HCT116 (cell line): ENCODE measurements at regions not wholly inside any gene's neighbourhood (a gene's known extent, or its start where the extent isn't known, plus 50 kb on each side); places are given as distances from the start of the nearest gene placed in this dataset.

Experiments
- ATAC-seq: fragments of 200-7000 bp; cut with Tn5 transposase; 2 replicates; pipeline ENCODE4 v1.9.1; 2020; ENCODE audit warnings: mild to moderate bottlenecking, moderate library complexity
- BruUV-seq: library from RNA; stranded (reverse); fragments of 400-500 nt; replicated peaks from 2 replicates; lab custom pipeline; 2021; lab: Mats Ljungman, UMichigan
- CTCF ChIA-PET: fragments of 300-600 bp; sonication (Branson Sonifier 250); formaldehyde crosslinking; loops from one replicate; lab custom pipeline; 2021; ENCODE audit warnings: antibody characterized with exemption; lab: Charles Lee
- POLR2A ChIA-PET: fragments of 300-600, 350-600 bp; sonication (Branson Sonifier 250); formaldehyde crosslinking; loops from one replicate; lab custom pipeline; 2021; ENCODE audit warnings: antibody characterized with exemption; lab: Charles Lee
- RAD21 ChIA-PET, 2 experiments: fragments of 300-600 bp; sonication (Branson Sonifier 250); formaldehyde crosslinking; loops; one replicate each; lab custom pipeline; 2023; ENCODE audit warnings: low total read pairs in 2 of 2; ENCODE audit not compliant: uncharacterized antibody in 2 of 2, unreplicated experiment in 2 of 2, low non-redundant PET in 1 of 2; lab: Charles Lee
- DNase-seq: peaks from one replicate; pipeline ENCODE4 v3.0.0-alpha.2; 2010; ENCODE audit warnings: low read depth, low spot score
- H2AFZ ChIP-seq: fragments of 200-600 bp; shearing (Covaris generic), sonication (generic); 2 replicates; pipeline ENCODE4 v1.6.1; 2017; ENCODE audit warnings: low read depth, mixed run types, mixed read lengths, antibody characterized with exemption, low read length; ENCODE audit not compliant: poor library complexity, severe bottlenecking
- H3K27ac ChIP-seq: 2 replicates; pipeline ENCODE4 v1.5.1; 2012; ENCODE audit warnings: low read depth, low read length
- H3K27me3 ChIP-seq: fragments of 200-600 bp; sonication (generic); 2 replicates; pipeline ENCODE4 v1.6.1; 2016; ENCODE audit warnings: mixed run types, low read length, mixed read lengths; ENCODE audit not compliant: insufficient read depth
- H3K36me3 ChIP-seq, 2 experiments: fragments of 200-500 bp in 1 of 2; fragments of 200-600 bp in 1 of 2; sonication (Bioruptor generic) in 1 of 2; sonication (generic) in 1 of 2; 2 replicates each; pipeline versions ENCODE4 v1.5.1 to v1.6.1; 2014 to 2016; ENCODE audit warnings: low read length in 2 of 2, inconsistent platforms in 1 of 2, mixed read lengths in 1 of 2, mixed run types in 1 of 2; ENCODE audit not compliant: insufficient read depth in 2 of 2, control insufficient read depth in 1 of 2
- H3K4me1 ChIP-seq, 2 experiments: fragments of 200-600 bp in 1 of 2; sonication (generic) in 1 of 2; 2 replicates each; pipeline versions ENCODE4 v1.5.1 to v1.6.1; 2012 to 2017; ENCODE audit warnings: low read length in 2 of 2, inconsistent platforms in 1 of 2, mild to moderate bottlenecking in 1 of 2, mixed read lengths in 1 of 2, mixed run types in 1 of 2, moderate library complexity in 1 of 2; ENCODE audit not compliant: insufficient read depth in 2 of 2, control insufficient read depth in 1 of 2
- H3K4me2 ChIP-seq: fragments of 200-600 bp; sonication (generic); 2 replicates; pipeline ENCODE4 v1.6.1; 2017; ENCODE audit warnings: mixed run types, low read length, mixed read lengths
- H3K4me3 ChIP-seq, 2 experiments: fragments of 200-600 bp in 1 of 2; sonication (generic) in 1 of 2; replicated peaks in 1 of 2; 2 replicates each; pipeline ENCODE4 v1.5.1; 2011 to 2016; ENCODE audit warnings: low read length in 2 of 2, control low read depth in 1 of 2, low read depth in 1 of 2, mild to moderate bottlenecking in 1 of 2, mixed read lengths in 1 of 2, mixed run types in 1 of 2
- H3K79me2 ChIP-seq: fragments of 200-600 bp; sonication (generic); 2 replicates; pipeline ENCODE4 v1.6.1; 2017; ENCODE audit warnings: mild to moderate bottlenecking, mixed run types, low read length, moderate library complexity, mixed read lengths; ENCODE audit not compliant: insufficient read depth
- H3K9ac ChIP-seq: fragments of 200-600 bp; sonication (generic); 2 replicates; pipeline ENCODE4 v1.6.1; 2016; ENCODE audit warnings: low read length, mixed read lengths
- H3K9me2 ChIP-seq: fragments of 200-600 bp; sonication (generic), shearing (Covaris generic); 2 replicates; pipeline ENCODE4 v1.6.1; 2017; ENCODE audit warnings: mixed run types, mild to moderate bottlenecking, moderate library complexity; ENCODE audit not compliant: insufficient read depth
- H3K9me3 ChIP-seq, 2 experiments: fragments of 200-500 bp in 1 of 2; fragments of 200-600 bp in 1 of 2; sonication (Bioruptor generic) in 1 of 2; sonication (generic) in 1 of 2; 2 replicates each; pipeline ENCODE4 v1.6.1; 2014 to 2017; ENCODE audit warnings: low read length in 2 of 2, mixed read lengths in 2 of 2, inconsistent platforms in 1 of 2, low read depth in 1 of 2, mild to moderate bottlenecking in 1 of 2, mixed run types in 1 of 2, moderate library complexity in 1 of 2; ENCODE audit not compliant: control insufficient read depth in 1 of 2, insufficient read depth in 1 of 2
- H4K20me1 ChIP-seq: fragments of 200-600 bp; sonication (generic), shearing (Covaris generic); 2 replicates; pipeline ENCODE4 v1.6.1; 2017; ENCODE audit warnings: mixed run types, mild to moderate bottlenecking, moderate library complexity; ENCODE audit not compliant: insufficient read depth
- EGR1 ChIP-seq: IDR thresholded peaks from 2 replicates; pipeline ENCODE4 v1.6.1; 2012; ENCODE audit warnings: low read depth
- ELF1 ChIP-seq: IDR thresholded peaks from 2 replicates; pipeline ENCODE4 v1.6.1; 2012; ENCODE audit warnings: low read depth, borderline replicate concordance
- EZH2phosphoT487 ChIP-seq: fragments of 200-600 bp; IDR thresholded peaks from 2 replicates; pipeline ENCODE4 v1.6.1; 2018; ENCODE audit warnings: antibody characterized with exemption, borderline replicate concordance
- POLR2A ChIP-seq: IDR thresholded peaks from 2 replicates; pipeline ENCODE4 v1.7.0; 2011; ENCODE audit warnings: borderline replicate concordance; ENCODE audit not compliant: insufficient read depth, insufficient read length; ENCODE audit errors: extremely low read depth
- POLR2AphosphoS5 ChIP-seq: IDR thresholded peaks from 2 replicates; pipeline ENCODE4 v1.6.1; 2011; ENCODE audit warnings: mild to moderate bottlenecking, low read depth, low read length, moderate library complexity
- SIN3A ChIP-seq: IDR thresholded peaks from 2 replicates; pipeline ENCODE4 v1.6.1; 2012; ENCODE audit warnings: low read depth
- SP1 ChIP-seq: IDR thresholded peaks from 2 replicates; pipeline ENCODE4 v1.6.1; 2012; ENCODE audit warnings: low read depth
- SRF ChIP-seq: IDR thresholded peaks from 2 replicates; pipeline ENCODE4 v1.6.1; 2012; ENCODE audit warnings: low read depth
- ZFX ChIP-seq: fragments of 450-650 bp; IDR thresholded peaks from 2 replicates; pipeline ENCODE4 v1.6.1; 2017
- ZNF274 ChIP-seq: fragments of 200-500 bp; sonication (Bioruptor generic); IDR thresholded peaks from 2 replicates; pipeline ENCODE4 v1.6.1; 2014; ENCODE audit warnings: mild to moderate bottlenecking, low read depth, low read length, inconsistent platforms
- intact Hi-C: fragments of 100-400 bp; cut with micrococcal nuclease; formaldehyde crosslinking; loops from 2 replicates; pipeline ENCODE4 v1.10.0; 2022
- TF ChIP-seq, protein P1 (sequence below): IDR thresholded peaks from 2 replicates; pipeline ENCODE4 v1.6.1; 2012
- TF ChIP-seq, protein P2 (sequence below): IDR thresholded peaks from 2 replicates; pipeline ENCODE4 v1.6.1; 2011; ENCODE audit warnings: mild to moderate bottlenecking, low read length, moderate library complexity; ENCODE audit not compliant: insufficient replicate concordance; ENCODE audit errors: extremely low read depth

DNA sequence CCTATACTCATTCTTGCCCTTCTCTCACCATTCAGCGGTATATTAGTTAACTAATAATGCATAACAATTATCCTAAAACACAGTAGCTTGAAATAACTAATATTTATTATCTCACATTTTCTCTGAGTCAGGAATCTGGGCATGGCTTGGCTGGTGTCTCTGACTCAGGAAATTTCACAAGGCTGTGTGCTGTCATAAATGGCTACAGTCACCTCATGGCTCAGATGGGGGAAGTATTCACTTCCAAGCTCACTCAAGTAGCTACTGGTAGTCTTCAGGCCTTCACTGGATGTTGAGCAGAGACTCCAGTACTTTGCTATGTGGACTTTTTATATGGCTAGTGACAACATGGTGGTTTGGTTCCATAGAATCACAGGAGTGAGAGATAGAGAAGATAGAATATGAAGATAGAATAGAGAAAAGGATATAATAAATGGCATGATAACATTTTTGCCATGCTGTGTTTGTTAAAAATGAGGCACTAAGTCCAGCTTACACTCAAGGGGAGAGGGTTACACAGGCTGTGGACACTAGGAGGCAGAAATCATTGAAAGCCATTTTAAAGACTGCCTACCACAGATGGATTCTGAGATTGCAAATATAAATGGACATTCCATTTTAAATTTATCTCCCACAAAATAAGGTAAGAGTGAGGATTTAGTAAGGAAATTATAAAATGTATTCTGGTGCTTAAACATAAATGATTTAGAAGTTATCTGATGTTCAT is 997.8 kb upstream of the CHORDC1 start:
- TF ChIP-seq SIN3A = no peak
- no peak for TF ChIP-seq ELF1
- no peak for TF ChIP-seq EZH2phosphoT487
- TF ChIP-seq ZFX = no peak
- no peak for TF ChIP-seq EGR1
- TF ChIP-seq, all 23 proteins: peak for 0
- Histone ChIP-seq H3K9me3 (peaks cover 8 to 11% of the 10 kb centered on the region in 2 experiments; a peak in 2 of 4 replicates), H4K20me1 (no peaks in the 10 kb centered on the region; the same call in 1 of the 2 replicates), H3K36me3 (no peaks in the 10 kb centered on the region), H3K4me3 (no peak overlapping the region), H3K4me1 (no peaks in the 10 kb centered on the region), H3K9ac (no peak overlapping the region), H3K27ac (no peak overlapping the region), H3K27me3 (no peaks in the 10 kb centered on the region), H3K79me2 (no peaks in the 10 kb centered on the region), H3K4me2 (no peak overlapping the region), H2AFZ (no peak overlapping the region), H3K9me2 (no peaks in the 10 kb centered on the region)
- ATAC-seq (no peak), DNase-seq (no peak)
- POLR2A ChIA-PET = no interaction called here
- intact Hi-C loops = no loop called here
- CTCF ChIA-PET = no interaction called here
- BruUV-seq = no TSS peak
- RAD21 ChIA-PET = no interaction called here

DNA sequence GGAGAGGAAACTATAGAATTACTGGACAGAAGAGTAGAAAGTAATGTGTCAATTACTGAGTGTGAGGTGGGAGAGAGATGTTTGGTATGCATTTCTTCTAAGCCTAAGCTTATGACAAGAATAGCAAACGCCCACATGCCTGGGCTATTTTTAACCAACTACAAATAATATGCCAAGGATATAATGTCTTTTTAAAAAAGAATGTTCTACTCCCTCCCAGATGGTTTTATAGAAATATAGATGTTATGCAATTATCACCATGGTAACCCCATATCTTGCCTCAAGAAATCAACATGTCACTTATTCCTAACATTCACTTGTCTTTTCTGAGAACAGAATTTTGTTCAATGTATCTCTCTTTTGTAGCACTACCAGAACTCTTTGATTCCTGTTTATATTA is 996.7 kb upstream of the CHORDC1 start:
- no peaks in the 10 kb centered on the region for H3K9me2 ChIP-seq
- no peak for ATAC-seq
- ChIA-PET CTCF (no interaction called here), RAD21 (no interaction called here), POLR2A (no interaction called here)
- no peak overlapping the region for H2AFZ ChIP-seq
- H3K27me3 ChIP-seq = no peaks in the 10 kb centered on the region
- BruUV-seq = no TSS peak
- H3K4me1 ChIP-seq = no peaks in the 10 kb centered on the region
- intact Hi-C loops = no loop called here
- no peaks in the 10 kb centered on the region for H3K36me3 ChIP-seq
- H3K9ac ChIP-seq = no peak overlapping the region
- H3K79me2 ChIP-seq = no peaks in the 10 kb centered on the region
- TF ChIP-seq, protein P1, sequence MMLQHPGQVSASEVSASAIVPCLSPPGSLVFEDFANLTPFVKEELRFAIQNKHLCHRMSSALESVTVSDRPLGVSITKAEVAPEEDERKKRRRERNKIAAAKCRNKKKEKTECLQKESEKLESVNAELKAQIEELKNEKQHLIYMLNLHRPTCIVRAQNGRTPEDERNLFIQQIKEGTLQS = no peak
- TF ChIP-seq POLR2A = no peak
- TF ChIP-seq POLR2AphosphoS5 = no peak
- no peak for TF ChIP-seq ZFX
- no peak for TF ChIP-seq EZH2phosphoT487
- no peak for TF ChIP-seq SRF
- no peak for TF ChIP-seq SP1
- TF ChIP-seq, protein P2, sequence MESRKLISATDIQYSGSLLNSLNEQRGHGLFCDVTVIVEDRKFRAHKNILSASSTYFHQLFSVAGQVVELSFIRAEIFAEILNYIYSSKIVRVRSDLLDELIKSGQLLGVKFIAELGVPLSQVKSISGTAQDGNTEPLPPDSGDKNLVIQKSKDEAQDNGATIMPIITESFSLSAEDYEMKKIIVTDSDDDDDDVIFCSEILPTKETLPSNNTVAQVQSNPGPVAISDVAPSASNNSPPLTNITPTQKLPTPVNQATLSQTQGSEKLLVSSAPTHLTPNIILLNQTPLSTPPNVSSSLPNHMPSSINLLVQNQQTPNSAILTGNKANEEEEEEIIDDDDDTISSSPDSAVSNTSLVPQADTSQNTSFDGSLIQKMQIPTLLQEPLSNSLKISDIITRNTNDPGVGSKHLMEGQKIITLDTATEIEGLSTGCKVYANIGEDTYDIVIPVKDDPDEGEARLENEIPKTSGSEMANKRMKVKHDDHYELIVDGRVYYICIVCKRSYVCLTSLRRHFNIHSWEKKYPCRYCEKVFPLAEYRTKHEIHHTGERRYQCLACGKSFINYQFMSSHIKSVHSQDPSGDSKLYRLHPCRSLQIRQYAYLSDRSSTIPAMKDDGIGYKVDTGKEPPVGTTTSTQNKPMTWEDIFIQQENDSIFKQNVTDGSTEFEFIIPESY = no peak
- no peak for TF ChIP-seq ZNF274
- H3K4me3 ChIP-seq = no peak overlapping the region
- H4K20me1 ChIP-seq = no peaks in the 10 kb centered on the region; the same call in 1 of the 2 replicates
- peaks cover 8 to 11% of the 10 kb centered on the region in 2 experiments; a peak in 2 of 4 replicates for H3K9me3 ChIP-seq
- no peak for DNase-seq
- no peak overlapping the region for H3K27ac ChIP-seq
- H3K4me2 ChIP-seq = no peak overlapping the region
